ENCODE measurements at regions not wholly inside any gene's neighbourhood (a gene's known extent, or its start where the extent isn't known, plus 50 kb on each side); places are given as distances from the start of the nearest gene placed in this dataset.

- TF ChIP-seq TCF12 (IDR thresholded peaks at IDR 0.05; ENCODE audit: low read depth) (no peak), CREB1 (IDR thresholded peaks at IDR 0.05; ENCODE audit: low read depth) (no peak), YY1 (IDR thresholded peaks at IDR 0.05; ENCODE audit: low read depth) (no peak), EP300 (IDR thresholded peaks at IDR 0.05; ENCODE audit: borderline replicate concordance) (no peak), MAX (IDR thresholded peaks at IDR 0.05) (no peak), REST (IDR thresholded peaks at IDR 0.05; ENCODE audit: low read depth) (no peak), FOXM1 (IDR thresholded peaks at IDR 0.05; ENCODE audit: borderline replicate concordance, low read depth) (no peak), TEAD4 (IDR thresholded peaks at IDR 0.05) (no peak)
Measured at GRCh38 chr2:66191311-66191710, 243.6 kb upstream of the MEIS1 start.

- no peak for TF ChIP-seq TCF12 (IDR thresholded peaks at IDR 0.05; ENCODE audit: low read depth)
- TF ChIP-seq ZBTB7A (IDR thresholded peaks at IDR 0.05; ENCODE audit: low read depth): no peak
- TF ChIP-seq EGR1 (IDR thresholded peaks at IDR 0.05): no peak
- TF ChIP-seq EP300 (IDR thresholded peaks at IDR 0.05; ENCODE audit: borderline replicate concordance): no peak
- no peak for TF ChIP-seq CEBPB (IDR thresholded peaks at IDR 0.05)
- no peak for TF ChIP-seq RAD21 (IDR thresholded peaks at IDR 0.05; ENCODE audit: low read depth)
- no peak for TF ChIP-seq FOXM1 (IDR thresholded peaks at IDR 0.05; ENCODE audit: borderline replicate concordance, low read depth)
- TF ChIP-seq TEAD4 (IDR thresholded peaks at IDR 0.05): no peak
- no peak for TF ChIP-seq NFIC (IDR thresholded peaks at IDR 0.05)
- no peak for TF ChIP-seq REST (IDR thresholded peaks at IDR 0.05; ENCODE audit: low read depth)
- TF ChIP-seq TAF1 (IDR thresholded peaks at IDR 0.05; ENCODE audit: low read depth): no peak
- TF ChIP-seq YY1 (IDR thresholded peaks at IDR 0.05; ENCODE audit: low read depth): no peak
- TF ChIP-seq USF1 (IDR thresholded peaks at IDR 0.05): no peak
- no peak for TF ChIP-seq MAX (IDR thresholded peaks at IDR 0.05)
- no peak for TF ChIP-seq CREB1 (IDR thresholded peaks at IDR 0.05; ENCODE audit: low read depth)
Measured at GRCh38 chr2:66189553-66189952, 245.4 kb upstream of the MEIS1 start.

GRCh38 chr2:66186537-66186936 is 248.4 kb upstream of the MEIS1 start:
- TF ChIP-seq USF1 (IDR thresholded peaks at IDR 0.05): no peak
- no peak for TF ChIP-seq RAD21 (IDR thresholded peaks at IDR 0.05; ENCODE audit: low read depth)
- no peak for TF ChIP-seq CEBPB (IDR thresholded peaks at IDR 0.05)
- no peak for TF ChIP-seq REST (IDR thresholded peaks at IDR 0.05; ENCODE audit: low read depth)
- TF ChIP-seq FOXM1 (IDR thresholded peaks at IDR 0.05; ENCODE audit: borderline replicate concordance, low read depth): no peak
- no peak for TF ChIP-seq YY1 (IDR thresholded peaks at IDR 0.05; ENCODE audit: low read depth)
- TF ChIP-seq TCF12 (IDR thresholded peaks at IDR 0.05; ENCODE audit: low read depth): no peak
- no peak for TF ChIP-seq CREB1 (IDR thresholded peaks at IDR 0.05; ENCODE audit: low read depth)

GRCh38 chr2:66185497-66186054 is 249.3 kb upstream of the MEIS1 start:
- TF ChIP-seq ZBTB7A (IDR thresholded peaks at IDR 0.05; ENCODE audit: low read depth) (no peak), EGR1 (IDR thresholded peaks at IDR 0.05) (no peak), TCF12 (IDR thresholded peaks at IDR 0.05; ENCODE audit: low read depth) (no peak), REST (IDR thresholded peaks at IDR 0.05; ENCODE audit: low read depth) (no peak), TAF1 (IDR thresholded peaks at IDR 0.05; ENCODE audit: low read depth) (no peak)
